BE2C (cell line): ENCODE measurements at regions not wholly inside any gene's neighbourhood (a gene's known extent, or its start where the extent isn't known, plus 50 kb on each side); places are given as distances from the start of the nearest gene placed in this dataset.
"Not testable (repeated sequence)": the region's sequence is repeated elsewhere in the genome, so short reads cannot be mapped to it uniquely, and the experiment has no call there.

Source experiments
- DNase-seq: peaks from one replicate; pipeline ENCODE4 v3.0.0-alpha.2; 2020
- H3K27me3 ChIP-seq: fragments of 250-450 bp; sonication (Bioruptor Pico); 2 replicates; pipeline ENCODE4 v1.5.1; 2020; ENCODE audit warnings: mild to moderate bottlenecking
- H3K36me3 ChIP-seq: fragments of 250-450 bp; sonication (Bioruptor Pico); 2 replicates; pipeline ENCODE4 v1.5.1; 2020; ENCODE audit warnings: mild to moderate bottlenecking
- H3K4me1 ChIP-seq: fragments of 250-450 bp; sonication (Bioruptor Pico); 2 replicates; pipeline ENCODE4 v1.5.1; 2020
- H3K4me3 ChIP-seq: 2 replicates; pipeline ENCODE4 v1.5.1; 2011; ENCODE audit warnings: low read depth, low read length
- H3K9me3 ChIP-seq: fragments of 250-450 bp; sonication (Bioruptor Pico); 2 replicates; pipeline ENCODE4 v1.5.1; 2020
- CTCF ChIP-seq: IDR thresholded peaks from 2 replicates; pipeline ENCODE4 v1.5.1; 2012; ENCODE audit warnings: mild to moderate bottlenecking, low read depth, low read length

GRCh38 chr17:71202449-71202848 is 918.4 kb upstream of the SOX9 start:
- DNase-seq: no peak
- H3K9me3 ChIP-seq: no peaks in the 10 kb centered on the region

DNA sequence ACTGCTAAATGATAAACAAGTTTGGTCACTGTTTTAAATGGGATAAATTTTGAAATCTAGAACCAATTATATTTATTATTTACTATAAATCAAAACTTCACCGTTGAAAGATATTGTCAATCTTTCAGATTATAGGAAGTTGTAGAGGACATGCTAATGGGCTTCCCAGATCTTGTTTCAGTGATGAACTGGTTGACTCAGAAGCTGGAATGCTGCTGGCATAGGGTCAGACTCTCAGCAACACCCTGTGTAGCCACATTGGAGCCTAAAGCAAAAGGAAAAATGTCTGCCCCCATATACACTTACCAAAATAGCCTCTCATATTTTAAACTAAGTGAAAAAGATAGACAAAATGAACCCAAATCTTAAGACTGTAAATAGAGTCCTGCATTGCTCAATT is 916.9 kb upstream of the SOX9 start:
- Histone ChIP-seq H3K36me3 (no peaks in the 10 kb centered on the region), H3K4me3 (no peak overlapping the region), H3K27me3 (no peaks in the 10 kb centered on the region), H3K4me1 (no peaks in the 10 kb centered on the region), H3K9me3 (no peaks in the 10 kb centered on the region)
- no peak for DNase-seq
- no peak for TF ChIP-seq CTCF

More at GRCh38 chr17:71202449-71202848, 918.4 kb upstream of the SOX9 start:
- Histone ChIP-seq H3K4me3 (no peak overlapping the region), H3K27me3 (no peaks in the 10 kb centered on the region), H3K4me1 (no peaks in the 10 kb centered on the region), H3K36me3 (no peaks in the 10 kb centered on the region)
- no peak for TF ChIP-seq CTCF

DNA sequence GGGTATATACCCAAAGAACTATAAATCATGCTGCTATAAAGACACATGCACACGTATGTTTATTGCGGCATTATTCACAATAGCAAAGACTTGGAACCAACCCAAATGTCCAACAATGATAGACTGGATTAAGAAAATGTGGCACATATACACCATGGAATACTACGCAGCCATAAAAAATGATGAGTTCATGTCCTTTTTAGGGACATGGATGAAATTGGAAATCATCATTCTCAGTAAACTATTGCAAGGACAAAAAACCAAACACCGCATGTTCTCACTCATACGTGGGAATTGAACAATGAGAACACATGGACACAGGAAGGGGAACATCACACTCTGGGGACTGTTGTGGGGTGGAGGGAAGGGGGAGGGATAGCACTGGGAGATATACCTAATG is 914.9 kb upstream of the SOX9 start:
- H3K36me3 ChIP-seq, H3K27me3 ChIP-seq, H3K4me1 ChIP-seq, H3K4me3 ChIP-seq, DNase-seq, H3K9me3 ChIP-seq: not testable (repeated sequence)

- no peaks in the 10 kb centered on the region for H3K27me3 ChIP-seq
- no peaks in the 10 kb centered on the region for H3K9me3 ChIP-seq
- H3K4me3 ChIP-seq: no peak overlapping the region
- H3K36me3 ChIP-seq: no peaks in the 10 kb centered on the region
- TF ChIP-seq CTCF: no peak
- H3K4me1 ChIP-seq: no peaks in the 10 kb centered on the region
- DNase-seq: no peak
Observed at GRCh38 chr17:71208111-71208704, 912.6 kb upstream of the SOX9 start.

- no peak overlapping the region for H3K4me3 ChIP-seq
- H3K27me3 ChIP-seq: no peaks in the 10 kb centered on the region
- no peaks in the 10 kb centered on the region for H3K9me3 ChIP-seq
- no peaks in the 10 kb centered on the region for H3K4me1 ChIP-seq
- TF ChIP-seq CTCF: no peak
- DNase-seq: no peak
- H3K36me3 ChIP-seq: no peaks in the 10 kb centered on the region
Observed at GRCh38 chr17:71213936-71214335, 906.9 kb upstream of the SOX9 start.

GRCh38 chr17:71217769-71218168 is 903.1 kb upstream of the SOX9 start:
- TF ChIP-seq CTCF: no peak
- Histone ChIP-seq H3K36me3 (no peaks in the 10 kb centered on the region), H3K4me3 (no peak overlapping the region), H3K9me3 (no peaks in the 10 kb centered on the region), H3K4me1 (no peaks in the 10 kb centered on the region), H3K27me3 (no peaks in the 10 kb centered on the region)
- DNase-seq: no peak
